DOHH2 (cell line): ENCODE measurements at regions not wholly inside any gene's neighbourhood (a gene's known extent, or its start where the extent isn't known, plus 50 kb on each side); places are given as distances from the start of the nearest gene placed in this dataset.

Source experiments
- H3F3A ChIP-seq: fragments of 200-600 bp; sonication (generic), shearing (Covaris generic); 2 replicates; pipeline ENCODE4 v1.6.0; 2016; ENCODE audit warnings: antibody characterized with exemption, mild to moderate bottlenecking; ENCODE audit not compliant: control insufficient read depth, insufficient read depth
- H3K27ac ChIP-seq: fragments of 200-600 bp; sonication (generic); 2 replicates; pipeline ENCODE4 v1.5.1; 2014; ENCODE audit warnings: low read depth, mild to moderate bottlenecking, low read length, moderate library complexity
- H3K27me3 ChIP-seq: fragments of 200-600 bp; sonication (generic); 2 replicates; pipeline ENCODE4 v1.6.1; 2014; ENCODE audit warnings: mild to moderate bottlenecking, low read length, mixed read lengths; ENCODE audit not compliant: control insufficient read depth
- H3K36me3 ChIP-seq: fragments of 200-600 bp; sonication (generic); 2 replicates; pipeline ENCODE4 v1.6.1; 2014; ENCODE audit warnings: mild to moderate bottlenecking, low read length, moderate library complexity, mixed read lengths; ENCODE audit not compliant: control insufficient read depth
- H3K4me1 ChIP-seq: fragments of 200-600 bp; sonication (generic); 2 replicates; pipeline ENCODE4 v1.6.1; 2014; ENCODE audit warnings: mild to moderate bottlenecking, low read length, mixed read lengths; ENCODE audit not compliant: control insufficient read depth
- H3K4me2 ChIP-seq: fragments of 200-600 bp; sonication (generic); 2 replicates; pipeline ENCODE4 v1.6.0; 2014; ENCODE audit warnings: mild to moderate bottlenecking, low read length, moderate library complexity
- H3K4me3 ChIP-seq: fragments of 200-600 bp; sonication (generic); 2 replicates; pipeline ENCODE4 v1.5.1; 2014; ENCODE audit warnings: mild to moderate bottlenecking, low read length, mixed read lengths
- H3K79me2 ChIP-seq: fragments of 200-600 bp; sonication (generic); 2 replicates; pipeline ENCODE4 v1.6.1; 2014; ENCODE audit warnings: mild to moderate bottlenecking, low read length, mixed read lengths; ENCODE audit not compliant: control insufficient read depth
- H3K9me2 ChIP-seq: fragments of 200-600 bp; sonication (generic); replicated peaks from 2 replicates; pipeline ENCODE4 v1.6.1; 2014; ENCODE audit warnings: mild to moderate bottlenecking, low read length, mixed read lengths; ENCODE audit not compliant: control insufficient read depth
- H3K9me3 ChIP-seq: fragments of 200-600 bp; sonication (generic); 2 replicates; pipeline ENCODE4 v1.6.1; 2014; ENCODE audit warnings: antibody characterized with exemption, low read length, mixed read lengths; ENCODE audit not compliant: control insufficient read depth, insufficient read depth
- H4K20me1 ChIP-seq: fragments of 200-600 bp; sonication (generic); 2 replicates; pipeline ENCODE4 v1.6.0; 2014; ENCODE audit warnings: low read depth, mild to moderate bottlenecking, antibody characterized with exemption, low read length, moderate library complexity; ENCODE audit not compliant: control insufficient read depth, insufficient read depth
- CTCF ChIP-seq: fragments of 200-600 bp; sonication (generic); IDR thresholded peaks from one replicate; pipeline ENCODE4 v1.5.1; 2014; ENCODE audit warnings: antibody characterized with exemption, mild to moderate bottlenecking, low read depth, low read length; ENCODE audit not compliant: poor library complexity, severe bottlenecking
- EZH2phosphoT487 ChIP-seq: fragments of 200-600 bp; sonication (generic); IDR thresholded peaks from 2 replicates; pipeline ENCODE4 v1.6.1; 2017; ENCODE audit warnings: borderline replicate concordance, mild to moderate bottlenecking, antibody characterized with exemption, low read length, moderate library complexity, mixed read lengths

- TF ChIP-seq EZH2phosphoT487 = no peak
- TF ChIP-seq CTCF = no peak
- H3K9me2 ChIP-seq = no peaks in the 10 kb centered on the region
- no peaks in the 10 kb centered on the region for H3K79me2 ChIP-seq
- H3K36me3 ChIP-seq = no peaks in the 10 kb centered on the region
- H3K4me3 ChIP-seq = no peak overlapping the region
- no peaks in the 10 kb centered on the region for H3K9me3 ChIP-seq
- H3F3A ChIP-seq = no peaks in the 10 kb centered on the region
- H4K20me1 ChIP-seq = no peaks in the 10 kb centered on the region
- no peaks in the 10 kb centered on the region for H3K4me1 ChIP-seq
- H3K27me3 ChIP-seq = peaks cover 4% of the 10 kb centered on the region
- no peak overlapping the region for H3K27ac ChIP-seq
- no peak overlapping the region for H3K4me2 ChIP-seq
These were observed 129.0 kb upstream of the CHD6 start for GRCh38 chr20:41747226-41747625.

GRCh38 chr20:41746635-41747034 is 128.5 kb upstream of the CHD6 start:
- H3K27ac ChIP-seq = no peak overlapping the region
- no peaks in the 10 kb centered on the region for H3F3A ChIP-seq
- H3K4me2 ChIP-seq = no peak overlapping the region
- H3K79me2 ChIP-seq = no peaks in the 10 kb centered on the region
- H3K4me3 ChIP-seq = no peak overlapping the region
- H3K9me2 ChIP-seq = no peaks in the 10 kb centered on the region
- H3K4me1 ChIP-seq = no peaks in the 10 kb centered on the region
- no peaks in the 10 kb centered on the region for H4K20me1 ChIP-seq
- H3K27me3 ChIP-seq = peaks cover 4% of the 10 kb centered on the region
- no peaks in the 10 kb centered on the region for H3K9me3 ChIP-seq
- TF ChIP-seq CTCF (peak; percentile 18), EZH2phosphoT487 (no peak)
- H3K36me3 ChIP-seq = no peaks in the 10 kb centered on the region

GRCh38 chr20:41738604-41739206 is 120.5 kb upstream of the CHD6 start:
- no peaks in the 10 kb centered on the region for H3F3A ChIP-seq
- H3K36me3 ChIP-seq = no peaks in the 10 kb centered on the region
- H3K4me1 ChIP-seq = no peaks in the 10 kb centered on the region
- no peak overlapping the region for H3K27ac ChIP-seq
- H3K4me3 ChIP-seq = no peak overlapping the region
- H3K4me2 ChIP-seq = no peak overlapping the region
- H4K20me1 ChIP-seq = no peaks in the 10 kb centered on the region
- H3K9me3 ChIP-seq = no peaks in the 10 kb centered on the region
- H3K79me2 ChIP-seq = no peaks in the 10 kb centered on the region
- TF ChIP-seq CTCF (peak; percentile 80), EZH2phosphoT487 (no peak)
- H3K9me2 ChIP-seq = no peaks in the 10 kb centered on the region
- no peaks in the 10 kb centered on the region for H3K27me3 ChIP-seq
